HEK293T (cell line): ENCODE measurements at regions not wholly inside any gene's neighbourhood (a gene's known extent, or its start where the extent isn't known, plus 50 kb on each side); places are given as distances from the start of the nearest gene placed in this dataset.

Experiments used
- BHLHE40 ChIP-seq: fragments of 450-650 bp; IDR thresholded peaks from 2 replicates; pipeline ENCODE4 v1.6.1; 2016; ENCODE audit warnings: mild to moderate bottlenecking, moderate library complexity, borderline replicate concordance
- L3MBTL2 ChIP-seq: fragments of 450-650 bp; conservative IDR thresholded peaks from 2 replicates; pipeline ENCODE4 v1.6.1; 2016; ENCODE audit warnings: mild to moderate bottlenecking
- LEF1 ChIP-seq: fragments of 450-650 bp; IDR thresholded peaks from 2 replicates; pipeline ENCODE4 v1.6.1; 2017; ENCODE audit warnings: mild to moderate bottlenecking, borderline replicate concordance
- PKNOX1 ChIP-seq: fragments of 450-650 bp; IDR thresholded peaks from 2 replicates; pipeline ENCODE4 v1.6.1; 2016
- SP1 ChIP-seq: fragments of 450-650 bp; IDR thresholded peaks from 2 replicates; pipeline ENCODE4 v1.6.1; 2017
- TARDBP ChIP-seq: fragments of 450-650 bp; IDR thresholded peaks from 2 replicates; pipeline ENCODE4 v1.6.1; 2016

GRCh38 chrX:74251006-74251930 lies 52.7 kb upstream of the ZCCHC13 start:
- TF ChIP-seq BHLHE40 (no peak), L3MBTL2 (no peak), SP1 (no peak), TARDBP (no peak), PKNOX1 (no peak), LEF1 (no peak)
